K562 (cell line): ENCODE measurements at regions not wholly inside any gene's neighbourhood (a gene's known extent, or its start where the extent isn't known, plus 50 kb on each side); places are given as distances from the start of the nearest gene placed in this dataset.

ENCODE experiments used
- ATAC-seq: fragments of 200-7000 bp; cut with Tn5 transposase; 3 replicates; pipeline ENCODE4 v1.9.1; 2020; ENCODE audit warnings: moderate library complexity
- BruUV-seq: library from RNA; stranded (reverse); fragments of 400-500 nt; replicated peaks from 2 replicates; lab custom pipeline; 2021; lab: Mats Ljungman, UMichigan
- CTCF ChIA-PET: fragments of 300-600 bp; formaldehyde crosslinking; extraction: SDS; loops from one replicate; lab custom pipeline; 2021; ENCODE audit warnings: low intra/inter-chr PET ratio; lab: Yijun Ruan, JAX
- POLR2A ChIA-PET: fragments of 300-600, 350-650 bp; sonication (Branson Sonifier 250); formaldehyde crosslinking; extraction: SDS; loops from one replicate; lab custom pipeline; 2021; ENCODE audit warnings: antibody characterized with exemption, inconsistent platforms; lab: Yijun Ruan, JAX
- DNase-seq, 4 experiments: peaks; one replicate each; pipeline versions ENCODE4 v3.0.0 to v3.0.0-alpha.2; 2011 to 2018; ENCODE audit warnings: low spot score in 3 of 4, mixed read lengths in 3 of 4; ENCODE audit errors: extremely low read depth in 1 of 4
- FAIRE-seq: peaks from 2 replicates; lab custom pipeline; 2011; peaks lifted over from hg19 to GRCh38; lab: Jason Lieb, UNC
- H2AFZ ChIP-seq: 2 replicates; pipeline ENCODE4 v1.6.0; 2011; ENCODE audit warnings: low read depth, low read length, control low read depth, inconsistent platforms
- H3K27ac ChIP-seq: fragments of 200-600 bp; 3 replicates; pipeline ENCODE4 v1.8.0; 2011; ENCODE audit warnings: low read depth, mild to moderate bottlenecking, control low read depth, inconsistent platforms, low read length, moderate library complexity, mixed read lengths; ENCODE audit errors: extremely low read depth
- H3K27me3 ChIP-seq, 2 experiments: fragments of 300-600 bp in 1 of 2; 2 replicates in 1 of 2; 3 replicates in 1 of 2; pipeline versions ENCODE4 v1.6.0 to v1.8.0; 2011; ENCODE audit warnings: inconsistent platforms in 2 of 2, low read length in 2 of 2, mild to moderate bottlenecking in 1 of 2, mixed read lengths in 1 of 2, moderate library complexity in 1 of 2; ENCODE audit not compliant: control insufficient read depth in 2 of 2, insufficient read depth in 2 of 2
- H3K36me3 ChIP-seq: fragments of 300-600 bp; 3 replicates; pipeline ENCODE4 v1.8.0; 2011; ENCODE audit warnings: mild to moderate bottlenecking, low read length, inconsistent platforms; ENCODE audit not compliant: control insufficient read depth, insufficient read depth
- H3K4me1 ChIP-seq, 2 experiments: fragments of 200-600 bp in 1 of 2; replicated peaks in 1 of 2; 2 replicates in 1 of 2; 3 replicates in 1 of 2; pipeline versions ENCODE4 v1.5.1 to v1.8.0; 2011; ENCODE audit warnings: inconsistent platforms in 2 of 2, low read length in 2 of 2, mild to moderate bottlenecking in 1 of 2, mixed read lengths in 1 of 2, moderate library complexity in 1 of 2; ENCODE audit not compliant: control insufficient read depth in 2 of 2, insufficient read depth in 2 of 2
- H3K4me2 ChIP-seq: 2 replicates; pipeline ENCODE4 v1.6.1; 2011; ENCODE audit warnings: low read length, control low read depth, inconsistent platforms, mixed read lengths; ENCODE audit not compliant: insufficient read depth
- H3K4me3 ChIP-seq: fragments of 200-600 bp; sonication (generic), shearing (Covaris generic); 2 replicates; pipeline ENCODE4 v1.5.1; 2016; ENCODE audit warnings: control low read depth, inconsistent platforms
- H3K79me2 ChIP-seq: fragments of 200-600 bp; 3 replicates; pipeline ENCODE4 v1.8.0; 2011; ENCODE audit warnings: low read length, inconsistent platforms; ENCODE audit not compliant: control insufficient read depth, insufficient read depth
- H3K9ac ChIP-seq, 2 experiments: 2 replicates each; pipeline versions ENCODE4 v1.6.0 to v1.6.1; 2011; ENCODE audit warnings: low read depth in 2 of 2, low read length in 2 of 2, control low read depth in 1 of 2, inconsistent platforms in 1 of 2, mild to moderate bottlenecking in 1 of 2, mixed read lengths in 1 of 2; ENCODE audit not compliant: insufficient read depth in 1 of 2
- H3K9me1 ChIP-seq: one replicate; pipeline ENCODE4 v1.6.0; 2011; ENCODE audit warnings: inconsistent platforms, mild to moderate bottlenecking, low read length, moderate library complexity; ENCODE audit not compliant: control insufficient read depth, insufficient read depth
- H3K9me3 ChIP-seq: replicated peaks from 2 replicates; pipeline ENCODE4 v1.5.1; 2011; ENCODE audit warnings: low read depth, low read length, inconsistent platforms; ENCODE audit not compliant: control insufficient read depth, insufficient read depth
- H4K20me1 ChIP-seq: replicated peaks from 2 replicates; pipeline ENCODE4 v1.6.1; 2011; ENCODE audit warnings: low read length, inconsistent platforms, mixed read lengths; ENCODE audit not compliant: control insufficient read depth, insufficient read depth
- BMI1 ChIP-seq: fragments of 150-350 bp; IDR thresholded peaks from 2 replicates; pipeline ENCODE4 v1.6.1; 2014; ENCODE audit warnings: low read length
- ETV6 ChIP-seq, 3 experiments: fragments of 150-350 bp in 1 of 3; sonication (generic) in 1 of 3; formaldehyde crosslinking in 1 of 3; IDR thresholded peaks; 2 replicates each; pipeline versions ENCODE4 v1.6.1 to v1.8.0; 2014 to 2022; ENCODE audit warnings: borderline replicate concordance in 2 of 3, low read depth in 2 of 3, antibody characterized with exemption in 1 of 3, low read length in 1 of 3, mild to moderate bottlenecking in 1 of 3, missing genetic modification reagents in 1 of 3
- FOXP1 ChIP-seq: sonication (generic); formaldehyde crosslinking; IDR thresholded peaks from 2 replicates; pipeline ENCODE4 v1.8.0; 2022; ENCODE audit warnings: mild to moderate bottlenecking, missing genetic modification reagents
- HDAC8 ChIP-seq: fragments of 450-650 bp; IDR thresholded peaks from 2 replicates; pipeline ENCODE4 v1.6.1; 2016; ENCODE audit warnings: mild to moderate bottlenecking, missing genetic modification characterization, moderate library complexity, missing compliant biosample characterization
- KDM4B ChIP-seq, 2 experiments: fragments of 450-650 bp in 1 of 2; sonication (generic) in 1 of 2; IDR thresholded peaks; 2 replicates each; pipeline ENCODE4 v1.6.1; 2016 to 2017; ENCODE audit warnings: borderline replicate concordance in 2 of 2, antibody characterized with exemption in 1 of 2, low read depth in 1 of 2, mild to moderate bottlenecking in 1 of 2
- MEF2D ChIP-seq: conservative IDR thresholded peaks from 2 replicates; pipeline ENCODE4 v1.6.1; 2016; ENCODE audit warnings: low read depth, missing genetic modification characterization, missing compliant biosample characterization
- SMAD1 ChIP-seq: fragments of 150-350 bp; IDR thresholded peaks from 2 replicates; pipeline ENCODE4 v1.6.1; 2014; ENCODE audit warnings: low read length, low read depth; ENCODE audit not compliant: partially characterized antibody
- SMARCE1 ChIP-seq: fragments of 450-650 bp; IDR thresholded peaks from 2 replicates; pipeline ENCODE4 v1.7.1; 2016; ENCODE audit warnings: mild to moderate bottlenecking
- SRSF1 ChIP-seq: fragments of 200-400 bp; formaldehyde crosslinking; IDR thresholded peaks from 2 replicates; pipeline ENCODE4 v1.6.1; 2017; ENCODE audit warnings: mild to moderate bottlenecking, low read depth, low read length, moderate library complexity
- TEAD2 ChIP-seq: fragments of 450-650 bp; IDR thresholded peaks from 2 replicates; pipeline ENCODE4 v1.6.1; 2016; ENCODE audit warnings: missing genetic modification characterization, control low read depth, missing compliant biosample characterization
- ZFP36 ChIP-seq: fragments of 150-350 bp; IDR thresholded peaks from 2 replicates; pipeline ENCODE4 v1.6.1; 2018; ENCODE audit warnings: low read length, low read depth; ENCODE audit not compliant: partially characterized antibody
- ZNF140 ChIP-seq: fragments of 250-450 bp; sonication (Bioruptor Pico); IDR thresholded peaks from 2 replicates; pipeline ENCODE4 v1.8.0; 2021; ENCODE audit warnings: moderate library complexity, mild to moderate bottlenecking, inconsistent platforms
- ZNF146 ChIP-seq: IDR thresholded peaks from one replicate; pipeline ENCODE4 v1.6.1; 2018; ENCODE audit warnings: missing compliant biosample characterization; ENCODE audit not compliant: unreplicated experiment
- ZNF445 ChIP-seq: fragments of 250-450 bp; sonication (Bioruptor Pico); IDR thresholded peaks from 2 replicates; pipeline ENCODE4 v1.4.0; 2020; ENCODE audit warnings: low read depth, mild to moderate bottlenecking, moderate library complexity
- ZNF830 ChIP-seq: fragments of 250-450 bp; sonication (Bioruptor Pico); IDR thresholded peaks from 2 replicates; pipeline ENCODE4 v1.5.0; 2021; ENCODE audit warnings: mild to moderate bottlenecking
- WGBS: fragments of 100-300 bp; shearing (Covaris generic); methylation state at CpG from one replicate; pipeline ENCODE4 v1.1.6; 2016; ENCODE audit warnings: low coverage, mixed read lengths; ENCODE audit not compliant: insufficient coverage; ENCODE audit errors: missing lambda C conversion rate; 5-methylcytosine and 5-hydroxymethylcytosine counted together
- in situ Hi-C: fragments of 300-500 bp; cut with MboI; formaldehyde crosslinking; loops from 4 replicates; pipeline ENCODE4 v1.15.0; 2018; ENCODE audit warnings: inconsistent platforms, mixed read lengths
- intact Hi-C: fragments of 100-400 bp; cut with micrococcal nuclease; formaldehyde crosslinking; loops from 2 replicates; pipeline ENCODE4 v1.14.2; 2022
- TF ChIP-seq, protein P1 (sequence below): sonication (generic); formaldehyde crosslinking; IDR thresholded peaks from 2 replicates; pipeline ENCODE4 v1.8.0; 2023; ENCODE audit warnings: mild to moderate bottlenecking, missing genetic modification reagents
- TF ChIP-seq, protein P2 (sequence below): sonication (generic); formaldehyde crosslinking; IDR thresholded peaks from 2 replicates; pipeline ENCODE4 v1.4.0; 2020; ENCODE audit warnings: mild to moderate bottlenecking, missing genetic modification reagents

DNA sequence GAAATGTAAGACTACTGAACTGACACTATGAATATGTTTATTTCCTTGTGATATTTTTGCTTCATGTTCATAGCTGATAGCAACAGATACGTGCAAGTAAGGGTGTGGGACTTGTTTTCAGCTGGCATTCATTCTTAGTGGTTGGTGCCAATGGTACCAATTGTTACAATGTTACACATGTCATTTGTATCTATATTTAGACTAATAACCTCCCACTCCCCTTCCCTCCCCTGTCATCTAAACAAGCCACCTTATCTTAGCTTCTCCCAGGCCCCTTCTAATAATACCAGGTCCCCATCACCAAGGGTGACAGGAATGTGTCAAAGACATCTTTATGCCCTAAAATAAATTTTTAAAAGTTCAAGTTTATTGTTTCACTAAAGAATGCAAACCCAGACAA is 294.7 kb upstream of the FAM98A start (continued):
- TF ChIP-seq, protein P1, sequence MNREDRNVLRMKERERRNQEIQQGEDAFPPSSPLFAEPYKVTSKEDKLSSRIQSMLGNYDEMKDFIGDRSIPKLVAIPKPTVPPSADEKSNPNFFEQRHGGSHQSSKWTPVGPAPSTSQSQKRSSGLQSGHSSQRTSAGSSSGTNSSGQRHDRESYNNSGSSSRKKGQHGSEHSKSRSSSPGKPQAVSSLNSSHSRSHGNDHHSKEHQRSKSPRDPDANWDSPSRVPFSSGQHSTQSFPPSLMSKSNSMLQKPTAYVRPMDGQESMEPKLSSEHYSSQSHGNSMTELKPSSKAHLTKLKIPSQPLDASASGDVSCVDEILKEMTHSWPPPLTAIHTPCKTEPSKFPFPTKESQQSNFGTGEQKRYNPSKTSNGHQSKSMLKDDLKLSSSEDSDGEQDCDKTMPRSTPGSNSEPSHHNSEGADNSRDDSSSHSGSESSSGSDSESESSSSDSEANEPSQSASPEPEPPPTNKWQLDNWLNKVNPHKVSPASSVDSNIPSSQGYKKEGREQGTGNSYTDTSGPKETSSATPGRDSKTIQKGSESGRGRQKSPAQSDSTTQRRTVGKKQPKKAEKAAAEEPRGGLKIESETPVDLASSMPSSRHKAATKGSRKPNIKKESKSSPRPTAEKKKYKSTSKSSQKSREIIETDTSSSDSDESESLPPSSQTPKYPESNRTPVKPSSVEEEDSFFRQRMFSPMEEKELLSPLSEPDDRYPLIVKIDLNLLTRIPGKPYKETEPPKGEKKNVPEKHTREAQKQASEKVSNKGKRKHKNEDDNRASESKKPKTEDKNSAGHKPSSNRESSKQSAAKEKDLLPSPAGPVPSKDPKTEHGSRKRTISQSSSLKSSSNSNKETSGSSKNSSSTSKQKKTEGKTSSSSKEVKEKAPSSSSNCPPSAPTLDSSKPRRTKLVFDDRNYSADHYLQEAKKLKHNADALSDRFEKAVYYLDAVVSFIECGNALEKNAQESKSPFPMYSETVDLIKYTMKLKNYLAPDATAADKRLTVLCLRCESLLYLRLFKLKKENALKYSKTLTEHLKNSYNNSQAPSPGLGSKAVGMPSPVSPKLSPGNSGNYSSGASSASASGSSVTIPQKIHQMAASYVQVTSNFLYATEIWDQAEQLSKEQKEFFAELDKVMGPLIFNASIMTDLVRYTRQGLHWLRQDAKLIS (CRISPR knock-in tag) = no peak
- no peak for TF ChIP-seq SMARCE1
- TF ChIP-seq, protein P2, sequence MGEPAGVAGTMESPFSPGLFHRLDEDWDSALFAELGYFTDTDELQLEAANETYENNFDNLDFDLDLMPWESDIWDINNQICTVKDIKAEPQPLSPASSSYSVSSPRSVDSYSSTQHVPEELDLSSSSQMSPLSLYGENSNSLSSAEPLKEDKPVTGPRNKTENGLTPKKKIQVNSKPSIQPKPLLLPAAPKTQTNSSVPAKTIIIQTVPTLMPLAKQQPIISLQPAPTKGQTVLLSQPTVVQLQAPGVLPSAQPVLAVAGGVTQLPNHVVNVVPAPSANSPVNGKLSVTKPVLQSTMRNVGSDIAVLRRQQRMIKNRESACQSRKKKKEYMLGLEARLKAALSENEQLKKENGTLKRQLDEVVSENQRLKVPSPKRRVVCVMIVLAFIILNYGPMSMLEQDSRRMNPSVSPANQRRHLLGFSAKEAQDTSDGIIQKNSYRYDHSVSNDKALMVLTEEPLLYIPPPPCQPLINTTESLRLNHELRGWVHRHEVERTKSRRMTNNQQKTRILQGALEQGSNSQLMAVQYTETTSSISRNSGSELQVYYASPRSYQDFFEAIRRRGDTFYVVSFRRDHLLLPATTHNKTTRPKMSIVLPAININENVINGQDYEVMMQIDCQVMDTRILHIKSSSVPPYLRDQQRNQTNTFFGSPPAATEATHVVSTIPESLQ (CRISPR knock-in tag) = no peak
- no peak for TF ChIP-seq KDM4B (IDR thresholded peaks at IDR 0.05; ENCODE audit: borderline replicate concordance in 2 of 2, low read depth in 1 of 2)
- TF ChIP-seq, all 486 proteins: peak for 0

DNA sequence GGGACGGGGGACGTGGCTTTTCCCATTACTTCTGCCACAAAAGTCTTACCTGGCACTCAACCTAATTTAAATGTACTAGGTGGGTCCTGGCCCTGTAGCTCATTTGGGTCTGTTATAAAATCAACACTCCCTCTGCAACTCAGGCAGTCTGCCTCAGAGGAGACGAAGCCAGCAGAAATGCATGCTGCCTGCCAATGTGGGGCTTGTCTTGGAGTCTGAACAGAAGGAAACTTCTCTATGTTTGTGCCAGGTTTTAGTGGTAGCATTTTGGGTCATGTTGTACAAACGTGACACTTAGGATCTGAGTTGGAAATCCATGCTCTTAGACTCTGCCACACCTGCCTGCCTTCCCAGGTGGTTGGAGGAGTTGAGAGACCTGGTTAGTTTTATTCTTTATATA is 292.5 kb upstream of the FAM98A start:
- H4K20me1 ChIP-seq = no peaks in the 10 kb centered on the region
- POLR2A ChIA-PET = no interaction called here
- no peak for FAIRE-seq
- H3K79me2 ChIP-seq = no peaks in the 10 kb centered on the region
- H3K9me1 ChIP-seq = no peaks in the 10 kb centered on the region
- CTCF ChIA-PET = no interaction called here
- intact Hi-C loops = no loop called here
- no peak overlapping the region for H2AFZ ChIP-seq
- in situ Hi-C loops = no loop called here
- H3K27me3 ChIP-seq = no peaks in the 10 kb centered on the region
- no peak overlapping the region for H3K27ac ChIP-seq
- H3K9me3 ChIP-seq = no peaks in the 10 kb centered on the region
- no peak overlapping the region for H3K4me3 ChIP-seq
- no peak overlapping the region for H3K9ac ChIP-seq
- BruUV-seq = no TSS peak
- no peak for ATAC-seq
- no peak for DNase-seq
- WGBS = 0% methylated on average over 4 of the region's 4 CpGs
- no peak overlapping the region for H3K4me2 ChIP-seq
- no peaks in the 10 kb centered on the region for H3K36me3 ChIP-seq
- no peaks in the 10 kb centered on the region for H3K4me1 ChIP-seq
- TF ChIP-seq ETV6 (IDR thresholded peaks at IDR 0.05; ENCODE audit: borderline replicate concordance in 1 of 2, low read depth in 2 of 2, low read length in 1 of 2) (no peak), ETV6 (CRISPR knock-in tag; IDR thresholded peaks at IDR 0.05; ENCODE audit: borderline replicate concordance) (no peak), ZNF146 (CRISPR knock-in tag) (no peak), BMI1 (no peak), FOXP1 (CRISPR knock-in tag) (no peak), TEAD2 (tag) (no peak), ZFP36 (no peak), SRSF1 (no peak), MEF2D (tag) (no peak), HDAC8 (tag) (no peak), ZNF830 (no peak), ZNF445 (CRISPR knock-in tag) (no peak), ZNF140 (CRISPR knock-in tag) (no peak), SMAD1 (no peak)
